GM23248 (cell line): ENCODE measurements at regions not wholly inside any gene's neighbourhood (a gene's known extent, or its start where the extent isn't known, plus 50 kb on each side); places are given as distances from the start of the nearest gene placed in this dataset.

Experiments
- DNase-seq: peaks from one replicate; pipeline ENCODE4 v3.0.0-alpha.2; 2015
- H2AFZ ChIP-seq: fragments of 200-600 bp; sonication (generic); 2 replicates; pipeline ENCODE4 v1.6.1; 2016; ENCODE audit warnings: antibody characterized with exemption
- H3F3A ChIP-seq: fragments of 200-600 bp; sonication (generic); 2 replicates; pipeline ENCODE4 v1.6.1; 2016; ENCODE audit warnings: mild to moderate bottlenecking, antibody characterized with exemption, mixed run types; ENCODE audit not compliant: insufficient read depth
- H3K27ac ChIP-seq: fragments of 200-600 bp; sonication (generic); 2 replicates; pipeline ENCODE4 v1.5.1; 2016; ENCODE audit warnings: mild to moderate bottlenecking
- H3K27me3 ChIP-seq: fragments of 200-600 bp; sonication (generic); replicated peaks from 2 replicates; pipeline ENCODE4 v1.6.1; 2016; ENCODE audit warnings: mild to moderate bottlenecking; ENCODE audit not compliant: insufficient read depth
- H3K36me3 ChIP-seq: fragments of 200-600 bp; sonication (generic); 2 replicates; pipeline ENCODE4 v1.6.1; 2016; ENCODE audit warnings: low read depth, mild to moderate bottlenecking
- H3K4me1 ChIP-seq: fragments of 200-600 bp; sonication (generic); 2 replicates; pipeline ENCODE4 v1.6.1; 2016; ENCODE audit warnings: mild to moderate bottlenecking; ENCODE audit not compliant: insufficient read depth
- H3K4me2 ChIP-seq: fragments of 200-600 bp; sonication (generic); one replicate; pipeline ENCODE4 v1.6.1; 2016; ENCODE audit warnings: mild to moderate bottlenecking; ENCODE audit not compliant: unreplicated experiment
- H3K4me3 ChIP-seq: fragments of 200-600 bp; sonication (generic); 2 replicates; pipeline ENCODE4 v1.5.1; 2016; ENCODE audit warnings: mild to moderate bottlenecking
- H3K79me2 ChIP-seq: fragments of 200-600 bp; sonication (generic); 2 replicates; pipeline ENCODE4 v1.6.1; 2016; ENCODE audit warnings: mild to moderate bottlenecking; ENCODE audit not compliant: insufficient read depth
- H3K9ac ChIP-seq: fragments of 200-600 bp; sonication (generic); 2 replicates; pipeline ENCODE4 v1.6.1; 2016; ENCODE audit warnings: mild to moderate bottlenecking
- H3K9me2 ChIP-seq: fragments of 200-600 bp; sonication (generic); 2 replicates; pipeline ENCODE4 v1.6.1; 2016; ENCODE audit warnings: mixed run types, mild to moderate bottlenecking, moderate library complexity; ENCODE audit not compliant: insufficient read depth
- H3K9me3 ChIP-seq: fragments of 200-600 bp; sonication (generic); one replicate; pipeline ENCODE4 v1.6.1; 2017; ENCODE audit warnings: low read depth
- H4K20me1 ChIP-seq: fragments of 200-600 bp; sonication (generic); 2 replicates; pipeline ENCODE4 v1.6.0; 2016; ENCODE audit not compliant: insufficient read depth
- EZH2 ChIP-seq: fragments of 200-600 bp; sonication (generic); IDR thresholded peaks from 2 replicates; pipeline ENCODE4 v1.6.1; 2018; ENCODE audit warnings: antibody characterized with exemption, mild to moderate bottlenecking; ENCODE audit not compliant: insufficient read depth, poor library complexity, severe bottlenecking
- EZH2phosphoT487 ChIP-seq: fragments of 200-600 bp; sonication (generic); IDR thresholded peaks from 2 replicates; pipeline ENCODE4 v1.6.1; 2018; ENCODE audit warnings: antibody characterized with exemption, moderate library complexity, mild to moderate bottlenecking, low read depth; ENCODE audit not compliant: insufficient read depth
- WGBS, 2 experiments: methylation state at CpG; one replicate each; pipeline ENCODE4 v1.1.6; 2015 to 2017; ENCODE audit warnings: low lambda C conversion rate in 2 of 2, low coverage in 1 of 2; ENCODE audit errors: missing lambda C conversion rate in 2 of 2; 5-methylcytosine and 5-hydroxymethylcytosine counted together
- in situ Hi-C: fragments of 300-500 bp; cut with MboI; formaldehyde crosslinking; loops from 2 replicates; pipeline ENCODE4 v1.15.0; 2020

GRCh38 chr3:159165961-159166360, 364.1 kb downstream of the MFSD1 start:
- in situ Hi-C loops, result no loop called here
- peaks cover 15% of the 10 kb centered on the region for H3F3A ChIP-seq
- H3K79me2 ChIP-seq, result no peaks in the 10 kb centered on the region
- H3K27ac ChIP-seq, result no peak overlapping the region
- H3K9me2 ChIP-seq, result no peaks in the 10 kb centered on the region
- H3K4me2 ChIP-seq, result no peak overlapping the region
- 78 to 80% methylated on average over 3 of the region's 3 CpGs for WGBS, 2 experiments
- H3K9ac ChIP-seq, result no peak overlapping the region
- no peak for TF ChIP-seq EZH2phosphoT487
- TF ChIP-seq EZH2, result no peak
- peak; percentile 21 for DNase-seq
- H4K20me1 ChIP-seq, result no peaks in the 10 kb centered on the region
- no peaks in the 10 kb centered on the region for H3K9me3 ChIP-seq
- H3K36me3 ChIP-seq, result no peaks in the 10 kb centered on the region
- H3K4me3 ChIP-seq, result no peak overlapping the region
- H2AFZ ChIP-seq, result no peak overlapping the region
- peaks cover 25% of the 10 kb centered on the region for H3K4me1 ChIP-seq
- H3K27me3 ChIP-seq, result no peaks in the 10 kb centered on the region

GRCh38 chr3:159166899-159167586, 365.2 kb downstream of the MFSD1 start:
- no peaks in the 10 kb centered on the region for H3K79me2 ChIP-seq
- WGBS, 2 experiments, result 95 to 97% methylated on average over 2 of the region's 2 CpGs
- H4K20me1 ChIP-seq, result no peaks in the 10 kb centered on the region
- in situ Hi-C loops, result no loop called here
- no peak overlapping the region for H3K4me3 ChIP-seq
- no peak overlapping the region for H3K9ac ChIP-seq
- no peaks in the 10 kb centered on the region for H3K36me3 ChIP-seq
- peaks cover 30% of the 10 kb centered on the region for H3K4me1 ChIP-seq
- DNase-seq, result no peak
- no peaks in the 10 kb centered on the region for H3K9me2 ChIP-seq
- peaks cover 21% of the 10 kb centered on the region for H3F3A ChIP-seq
- TF ChIP-seq EZH2phosphoT487 (no peak), EZH2 (no peak)
- H2AFZ ChIP-seq, result no peak overlapping the region
- no peaks in the 10 kb centered on the region for H3K9me3 ChIP-seq
- no peak overlapping the region for H3K27ac ChIP-seq
- H3K27me3 ChIP-seq, result no peaks in the 10 kb centered on the region
- H3K4me2 ChIP-seq, result no peak overlapping the region

- TF ChIP-seq EZH2 (no peak), EZH2phosphoT487 (no peak)
- Histone ChIP-seq H3K9ac (no peak overlapping the region), H2AFZ (no peak overlapping the region), H3F3A (peaks cover 21% of the 10 kb centered on the region), H3K4me2 (no peak overlapping the region), H3K27ac (no peak overlapping the region), H3K9me3 (no peaks in the 10 kb centered on the region), H3K9me2 (no peaks in the 10 kb centered on the region), H3K79me2 (no peaks in the 10 kb centered on the region), H3K27me3 (no peaks in the 10 kb centered on the region), H3K4me1 (peaks cover 30% of the 10 kb centered on the region), H4K20me1 (no peaks in the 10 kb centered on the region), H3K36me3 (no peaks in the 10 kb centered on the region), H3K4me3 (no peak overlapping the region)
- DNase-seq, result no peak
- in situ Hi-C loops, result no loop called here
- WGBS, 2 experiments, result 66 to 80% methylated on average over 1 of the region's 1 CpG
Observed at GRCh38 chr3:159168788-159169187, 366.9 kb downstream of the MFSD1 start.

- Histone ChIP-seq H4K20me1 (no peaks in the 10 kb centered on the region), H3K4me3 (peak overlapping the region; percentile 43), H3K4me2 (peak overlapping the region; percentile 52), H3K9me2 (no peaks in the 10 kb centered on the region), H3K27ac (peak overlapping the region; percentile 82), H3K9me3 (no peaks in the 10 kb centered on the region), H3K9ac (peak overlapping the region; percentile 44), H3K79me2 (no peaks in the 10 kb centered on the region), H2AFZ (no peak overlapping the region), H3F3A (peaks cover 21% of the 10 kb centered on the region), H3K36me3 (no peaks in the 10 kb centered on the region), H3K27me3 (no peaks in the 10 kb centered on the region), H3K4me1 (peaks cover 22% of the 10 kb centered on the region)
- peak; percentile 94 for DNase-seq
- TF ChIP-seq EZH2phosphoT487 (no peak), EZH2 (no peak)
- in situ Hi-C loops, result no loop called here
Observed at GRCh38 chr3:159169828-159170227, 368.0 kb downstream of the MFSD1 start.
